ENCODE measurements at regions not wholly inside any gene's neighbourhood (a gene's known extent, or its start where the extent isn't known, plus 50 kb on each side); places are given as distances from the start of the nearest gene placed in this dataset.
"Not testable (repeated sequence)": the region's sequence is repeated elsewhere in the genome, so short reads cannot be mapped to it uniquely, and the experiment has no call there.

DNA sequence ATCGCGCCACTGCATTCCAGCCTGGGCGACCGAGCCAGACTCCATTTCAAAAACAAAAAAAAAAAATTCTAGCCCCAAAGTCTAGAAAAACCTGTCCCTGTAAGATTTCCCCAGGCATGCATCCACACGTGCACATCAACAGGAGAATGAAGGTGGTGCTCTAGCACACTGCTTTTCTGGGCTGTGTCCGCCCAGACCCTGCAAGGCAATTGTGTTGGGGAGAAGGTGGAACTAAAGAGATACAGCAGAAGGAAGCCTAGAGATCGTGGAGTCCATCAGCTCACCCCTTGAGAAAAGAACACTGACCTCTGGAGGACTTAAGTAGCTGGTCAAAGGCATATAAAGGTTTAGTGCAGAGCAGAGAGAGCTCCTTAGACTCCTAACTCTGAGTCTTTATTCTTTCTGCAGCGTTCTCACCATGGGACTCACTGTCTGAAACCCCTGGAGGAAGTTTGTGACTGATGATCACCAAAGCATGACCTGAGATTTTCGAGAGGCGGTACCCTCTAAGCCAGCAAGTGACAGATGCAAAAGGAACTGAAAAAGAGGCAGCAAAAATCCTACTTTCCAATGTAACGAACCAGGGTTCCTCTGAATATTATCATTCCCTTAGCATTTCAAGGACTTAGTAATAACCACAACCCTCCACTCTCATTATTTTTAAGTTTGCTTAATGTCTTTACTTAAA lies 179.8 kb downstream of the MEX3B start:
- FAIRE-seq: no peak

DNA sequence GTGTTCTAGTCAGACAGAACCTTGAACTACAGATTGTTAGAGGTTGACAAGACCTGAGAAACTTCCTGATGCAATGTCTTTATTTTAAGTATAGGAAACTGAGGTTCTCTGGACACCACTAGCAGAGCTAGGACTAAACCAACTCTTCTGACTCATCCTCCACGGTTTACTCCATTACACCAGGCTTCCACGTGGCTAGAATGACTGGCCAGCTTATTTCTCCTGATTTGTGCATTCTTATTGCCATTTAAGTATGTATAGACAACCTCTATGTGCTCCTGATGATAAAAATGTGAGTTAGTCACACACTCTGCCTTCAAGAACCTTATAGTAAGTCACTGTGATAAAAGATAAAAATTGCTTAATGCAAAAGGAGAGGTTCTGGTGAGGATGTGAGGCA lies 182.7 kb downstream of the MEX3B start:
- no peak for FAIRE-seq

DNA sequence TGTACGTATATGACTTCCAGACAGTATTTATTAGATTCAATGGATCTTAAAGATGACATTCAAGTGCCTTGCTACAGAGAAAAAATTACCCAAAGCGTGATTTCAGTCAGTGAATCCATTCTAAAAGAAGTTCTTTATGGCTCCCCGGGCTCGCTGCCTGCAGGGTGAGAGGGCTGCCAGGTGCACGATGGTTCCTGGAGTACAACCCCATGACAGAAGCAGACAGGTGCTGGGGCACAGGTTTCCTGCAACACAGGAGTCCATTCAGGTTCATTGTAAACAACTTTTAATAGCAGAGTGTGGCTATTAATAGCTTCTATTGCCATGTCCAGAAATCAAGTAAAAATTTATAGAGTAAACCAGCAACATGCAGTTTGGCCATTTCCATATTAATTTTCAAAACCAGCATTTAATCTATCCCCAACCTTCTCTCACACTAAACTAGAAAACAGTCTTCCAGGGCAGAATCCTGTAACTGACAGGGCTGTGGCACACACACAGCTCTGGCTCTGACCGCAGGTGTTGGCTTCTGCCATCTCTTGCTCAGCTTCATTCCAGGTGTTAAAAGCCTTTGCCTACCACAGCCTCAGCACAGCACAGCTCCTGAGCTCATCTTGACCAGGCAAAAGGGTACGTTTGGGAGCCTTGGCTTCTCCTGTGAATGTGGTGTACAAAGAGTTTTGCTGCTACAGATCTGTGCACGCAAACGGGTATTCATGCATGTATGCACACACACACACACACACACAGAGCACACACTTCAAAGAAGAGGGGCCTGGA lies 185.9 kb downstream of the MEX3B start:
- FAIRE-seq: no peak

DNA sequence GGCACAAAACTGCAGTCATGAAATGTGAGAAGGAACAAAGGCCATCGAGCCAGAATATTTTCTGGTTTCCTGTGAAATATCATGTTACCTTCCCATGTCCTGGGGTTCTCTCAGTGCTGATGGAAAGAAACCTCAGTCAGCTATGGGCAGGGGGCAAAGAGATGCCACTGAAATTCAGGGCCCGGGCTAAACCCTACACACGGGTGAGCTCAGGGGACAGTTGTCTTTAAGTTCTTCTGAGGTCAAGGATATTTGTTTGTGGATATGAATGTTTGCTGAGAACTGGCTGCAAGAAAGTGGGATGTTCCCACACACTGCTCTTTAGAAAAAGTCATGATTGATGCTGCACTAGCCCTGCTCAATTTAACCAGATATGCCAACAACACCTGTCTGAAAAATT lies 187.2 kb downstream of the MEX3B start:
- FAIRE-seq: no peak

DNA sequence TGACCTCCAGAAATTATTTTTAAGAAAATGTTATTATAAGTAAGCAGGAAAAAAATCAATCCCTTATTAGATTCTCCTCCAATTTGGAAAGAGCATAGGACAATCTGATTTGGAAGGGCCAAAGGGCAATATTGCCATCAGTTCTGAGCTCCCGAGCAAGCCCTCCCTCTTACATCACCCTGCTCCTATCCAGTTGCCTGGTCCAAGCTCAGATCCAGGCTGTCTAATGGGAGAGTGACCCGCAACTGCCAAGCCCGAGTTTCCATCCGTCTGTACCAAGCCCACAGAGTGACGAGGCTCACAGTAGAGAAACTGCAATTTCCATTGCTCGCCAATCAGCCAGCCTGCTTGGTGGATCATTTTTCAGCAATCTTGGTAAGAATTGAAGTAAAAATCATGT lies 187.7 kb downstream of the MEX3B start:
- no peak for FAIRE-seq

DNA sequence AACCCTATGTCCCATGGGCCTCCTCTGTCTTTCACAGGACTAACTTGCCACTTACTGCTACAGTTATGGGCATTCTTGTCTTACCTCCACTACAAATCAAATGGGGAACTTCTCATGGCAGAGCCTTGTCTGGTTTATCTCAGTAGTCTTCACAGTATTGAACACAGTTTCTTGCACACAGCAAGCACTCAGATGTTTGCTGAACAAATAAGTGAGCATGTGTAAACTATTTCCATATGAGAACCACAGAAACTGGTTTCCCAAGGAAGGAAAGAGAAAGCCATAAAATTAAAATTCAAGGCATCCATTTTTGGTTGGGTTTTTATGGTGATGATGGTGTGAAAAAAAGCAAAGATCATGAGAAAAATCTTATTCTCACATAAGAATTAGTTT lies 189.2 kb downstream of the MEX3B start:
- FAIRE-seq: no peak

DNA sequence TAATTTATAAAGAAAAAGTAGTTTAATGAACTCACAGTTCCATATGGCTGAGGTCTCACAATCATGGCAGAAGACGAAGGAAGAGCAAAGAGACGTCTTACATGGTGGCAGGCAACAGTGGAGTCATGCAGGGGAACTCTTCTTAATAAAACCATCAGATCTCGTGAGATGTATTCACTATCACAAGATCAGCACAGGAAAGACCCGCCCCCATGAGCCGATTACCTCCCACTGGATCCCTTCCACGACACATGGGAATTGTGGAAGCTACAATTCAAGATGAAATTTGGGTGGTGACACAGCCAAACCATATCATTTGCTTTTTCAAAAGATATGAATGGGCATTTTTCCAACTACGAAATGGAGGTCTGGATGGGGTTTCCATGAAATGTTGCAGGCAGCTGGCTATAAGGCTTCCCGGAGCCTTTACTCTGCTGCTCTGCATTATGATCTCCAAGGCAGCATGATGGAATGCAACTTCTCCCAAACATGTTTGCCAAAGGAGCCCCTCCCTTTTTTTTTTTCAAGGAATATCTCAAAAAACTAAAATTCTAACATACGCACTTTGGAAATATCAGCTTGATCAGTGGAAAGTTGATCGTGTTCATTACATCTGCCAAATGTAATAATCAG lies 189.7 kb downstream of the MEX3B start:
- FAIRE-seq: no peak

DNA sequence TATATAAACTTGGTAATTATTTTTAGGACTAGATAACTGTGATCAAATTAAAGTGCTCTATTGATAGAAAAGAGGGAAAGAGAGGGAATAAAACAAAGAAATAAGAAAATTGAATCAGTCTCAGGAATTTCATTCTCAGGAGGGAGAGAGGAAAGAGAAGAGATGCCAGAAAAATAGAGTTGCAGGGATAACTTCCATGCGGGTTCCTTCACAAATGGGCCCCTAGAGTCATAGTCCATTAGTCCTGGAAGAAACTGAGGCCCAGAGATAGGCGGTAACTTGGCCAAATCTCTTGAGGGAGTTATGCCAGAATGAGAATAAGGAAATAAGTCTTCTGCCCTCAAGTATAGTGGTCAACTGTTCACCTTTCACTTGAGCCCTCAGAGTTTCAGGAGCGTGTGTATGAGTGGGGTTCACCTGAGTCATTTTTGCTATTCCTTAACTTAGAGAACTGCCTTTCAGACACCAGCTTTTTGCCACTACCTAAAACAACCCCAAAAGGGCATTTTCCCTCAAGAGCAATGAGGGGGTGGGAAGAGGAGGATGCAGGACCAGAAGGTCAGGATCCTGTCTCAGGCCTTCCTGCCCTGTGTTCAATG lies 192.6 kb downstream of the MEX3B start:
- no peak for FAIRE-seq

DNA sequence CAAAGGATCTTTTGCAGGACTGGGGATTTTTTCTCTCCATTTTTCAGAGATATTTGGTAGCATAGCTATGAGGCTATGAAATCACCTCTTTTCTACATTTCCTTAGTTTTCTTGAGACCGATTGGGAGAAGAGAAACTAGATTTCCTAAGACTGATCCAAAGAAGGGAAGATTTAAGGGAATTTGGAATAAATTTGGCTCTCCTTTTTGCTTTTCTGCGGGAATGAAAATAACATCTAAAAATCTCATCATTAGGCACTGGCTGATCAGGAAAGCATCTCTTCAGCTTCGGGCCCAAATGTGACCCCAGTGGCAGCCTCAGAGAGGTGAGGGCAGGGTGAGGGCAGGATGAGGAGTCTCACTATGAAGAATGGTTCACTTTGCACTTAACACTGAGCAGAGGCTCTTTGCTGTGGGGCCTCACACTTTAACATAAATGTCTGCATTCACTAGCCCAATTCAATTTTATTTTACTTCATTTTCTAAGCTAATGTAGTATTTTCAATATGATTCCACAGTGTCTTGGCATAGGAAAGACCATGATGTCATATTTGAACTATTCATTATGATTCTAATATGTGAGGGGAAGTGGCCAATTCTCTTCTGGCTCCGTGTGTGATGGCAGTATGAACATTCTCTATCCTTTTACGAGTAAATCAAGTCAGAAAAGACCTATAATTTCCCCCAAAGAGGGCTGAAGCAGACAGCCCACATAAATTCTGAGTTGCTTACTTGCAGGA lies 193.2 kb downstream of the MEX3B start:
- FAIRE-seq: no peak

DNA sequence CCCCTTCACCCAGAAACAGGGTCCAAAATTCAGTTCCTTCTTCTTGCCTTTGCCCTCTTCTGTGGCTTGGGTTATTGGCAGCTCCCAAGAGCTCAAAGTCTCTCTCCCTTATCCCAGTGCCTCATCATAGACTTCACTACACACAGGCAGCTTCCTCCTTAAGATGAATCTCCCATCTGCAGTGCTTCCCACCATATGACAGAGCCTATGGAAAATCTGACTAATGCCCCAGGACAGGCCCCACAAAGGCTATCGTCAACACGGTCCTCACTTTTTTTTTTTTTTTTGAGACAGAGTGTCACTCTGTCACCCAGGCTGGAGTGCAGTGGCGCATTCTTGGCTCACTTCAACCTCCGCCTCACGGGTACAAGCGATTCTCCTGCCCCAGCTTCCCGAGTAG lies 194.1 kb downstream of the MEX3B start:
- no peak for FAIRE-seq

DNA sequence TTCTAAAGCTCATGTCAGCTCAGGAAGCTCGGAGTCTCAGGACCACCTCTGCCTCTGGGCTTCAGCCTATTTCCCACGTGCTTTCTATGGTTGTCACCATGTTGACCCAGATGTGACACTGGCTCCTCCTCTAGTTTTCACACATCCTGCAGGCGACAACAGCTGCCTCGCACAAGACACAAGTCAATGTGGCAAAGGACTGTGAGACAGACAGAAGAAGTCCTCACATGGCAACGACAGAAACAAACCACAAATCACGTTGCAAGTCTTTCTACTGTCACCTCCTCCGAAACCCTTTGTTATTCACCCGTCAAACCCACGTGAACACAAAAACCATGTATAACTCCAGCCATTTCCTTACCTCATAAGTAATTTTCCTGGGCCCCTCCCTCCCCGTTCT lies 194.5 kb downstream of the MEX3B start:
- FAIRE-seq: no peak

DNA sequence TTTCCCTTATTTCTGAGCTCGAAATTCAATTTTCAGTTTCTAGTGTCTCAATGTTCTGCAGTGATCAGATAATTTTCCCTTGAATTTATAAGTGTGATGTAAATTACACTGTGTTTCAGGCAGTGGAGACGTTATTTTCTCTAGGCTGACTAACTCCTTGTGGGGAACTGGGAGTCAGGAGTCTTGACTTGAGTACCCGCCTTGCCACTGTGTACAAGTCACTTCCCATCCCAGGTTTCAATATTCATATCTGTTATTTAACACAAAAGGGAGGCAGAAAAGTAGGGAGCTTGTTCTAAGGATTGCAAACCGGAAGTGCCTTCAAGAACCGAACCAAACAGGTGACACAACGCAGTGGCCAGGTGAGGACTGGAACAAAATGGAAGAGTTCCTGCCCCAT lies 196.5 kb downstream of the MEX3B start:
- no peak for FAIRE-seq

DNA sequence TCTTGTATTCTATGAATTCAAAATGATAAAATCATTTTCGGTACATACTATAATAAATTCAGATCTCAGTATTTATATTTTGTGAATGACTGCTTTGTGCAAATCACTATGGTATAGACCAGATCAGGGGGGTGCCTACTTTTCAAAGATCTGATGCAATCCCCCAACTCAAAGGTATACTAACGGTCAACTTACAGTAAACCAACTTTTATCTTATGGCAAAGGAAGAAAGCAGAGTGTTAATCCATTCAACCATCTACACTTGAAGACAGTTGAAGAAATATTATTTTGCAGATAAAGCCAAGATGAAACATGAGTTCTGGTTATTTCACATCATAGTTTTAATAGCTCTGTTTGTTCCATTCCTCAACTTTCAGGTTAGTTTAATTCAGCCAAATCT lies 197.1 kb downstream of the MEX3B start:
- no peak for FAIRE-seq

DNA sequence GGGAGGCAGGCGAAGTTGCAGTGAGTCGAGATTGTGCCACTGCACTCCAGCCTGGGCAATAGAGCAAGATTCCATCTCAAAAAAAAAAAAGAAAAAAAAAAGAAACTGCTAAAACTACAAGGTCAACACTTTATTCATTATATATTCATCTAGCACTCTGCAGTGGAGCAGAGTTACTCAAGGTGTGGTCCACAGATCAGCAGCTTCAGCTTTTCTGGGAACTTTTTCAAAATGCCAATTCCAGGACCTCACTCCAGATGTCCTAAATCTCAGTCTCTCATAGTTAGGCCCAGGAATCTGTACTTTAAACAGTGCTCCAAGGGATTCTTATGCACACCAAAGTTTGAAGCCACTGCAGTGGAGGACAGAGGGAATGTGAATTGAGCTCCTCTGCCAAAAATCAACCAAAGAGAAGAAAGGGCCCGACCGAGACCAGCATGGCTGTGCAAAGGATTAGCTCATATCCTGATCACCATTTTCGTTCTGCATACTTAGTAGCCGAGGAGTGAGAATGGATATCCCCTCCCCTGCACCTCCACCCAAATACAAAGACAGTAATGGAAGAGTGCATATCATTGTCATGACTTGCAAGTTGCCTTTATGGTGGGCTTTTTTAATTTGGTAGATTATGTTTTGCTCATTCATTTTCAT lies 201.9 kb downstream of the MEX3B start:
- FAIRE-seq: no peak

DNA sequence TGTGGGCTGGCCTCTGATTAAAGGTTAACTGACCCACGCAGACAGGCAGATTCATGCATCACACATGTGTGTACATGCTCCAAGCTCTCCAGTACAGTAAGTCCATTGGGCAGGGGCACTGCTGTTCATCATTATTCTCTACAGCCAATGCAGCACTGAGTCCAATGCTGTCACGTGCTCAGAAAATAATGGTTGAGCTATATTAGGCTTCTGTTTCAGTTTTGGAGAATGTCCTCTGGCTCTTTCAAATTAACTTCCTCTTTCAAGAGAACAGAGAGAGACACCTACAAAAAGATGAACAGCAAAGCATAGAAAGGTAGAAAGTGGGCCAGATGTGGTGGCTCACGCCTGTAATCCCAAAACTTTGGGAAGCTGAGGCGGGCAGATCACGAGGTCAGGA lies 202.6 kb downstream of the MEX3B start:
- FAIRE-seq: no peak

DNA sequence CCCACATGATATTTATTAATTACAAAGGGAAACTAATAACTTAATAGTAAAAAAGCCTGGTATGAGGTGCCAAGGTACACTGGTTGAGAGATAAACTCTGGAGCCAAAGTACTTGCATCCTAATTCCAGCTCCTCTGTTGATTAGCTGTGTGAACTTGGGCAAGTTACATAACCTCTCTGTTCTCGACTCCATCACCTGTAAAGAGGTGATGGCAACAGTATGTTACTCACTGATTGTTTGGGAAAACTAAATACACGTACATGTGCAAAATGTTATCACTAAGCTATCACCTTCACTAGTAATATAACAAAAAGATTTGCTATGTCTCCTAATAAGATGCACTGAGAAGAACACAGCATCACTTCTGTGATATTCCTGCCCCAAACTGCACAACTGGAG lies 206.4 kb downstream of the MEX3B start:
- no peak for FAIRE-seq

DNA sequence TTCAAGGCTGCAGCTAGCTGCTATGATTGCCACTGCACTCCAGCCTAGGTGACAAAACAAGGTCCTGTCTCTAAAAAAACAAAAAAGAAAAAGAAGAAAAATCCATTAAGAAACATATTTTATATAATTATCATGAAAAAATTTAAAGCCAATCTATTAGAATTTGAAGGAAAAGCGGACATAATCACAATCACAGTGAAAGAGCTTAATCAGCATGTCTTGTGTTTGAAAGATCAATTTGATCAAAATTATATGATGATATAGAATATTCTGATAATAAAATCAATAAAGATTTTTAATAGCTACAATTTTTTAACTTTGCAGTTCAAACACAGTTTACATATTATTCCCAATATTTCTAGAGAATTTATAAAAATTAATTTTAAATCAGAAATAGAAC lies 210.1 kb downstream of the MEX3B start:
- FAIRE-seq: peak; percentile 81

DNA sequence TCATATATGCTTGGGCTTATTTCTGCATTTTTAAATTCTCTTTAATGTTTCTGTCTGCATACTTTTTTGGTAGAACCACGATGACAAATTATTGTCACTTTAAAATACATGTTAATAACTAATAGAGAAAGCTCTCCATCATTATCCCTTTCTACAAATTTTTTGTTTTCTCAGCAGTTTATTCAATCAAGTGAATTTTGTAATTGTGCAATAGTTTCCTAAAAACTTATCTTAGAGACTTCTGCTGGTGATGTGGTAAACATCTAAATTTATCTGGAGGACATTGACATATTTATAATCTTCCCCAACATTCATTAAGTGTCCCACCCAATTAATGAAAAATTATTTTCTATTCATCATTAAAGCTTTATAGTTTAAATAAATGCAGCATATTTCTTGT lies 215.3 kb downstream of the MEX3B start:
- FAIRE-seq: no peak

DNA sequence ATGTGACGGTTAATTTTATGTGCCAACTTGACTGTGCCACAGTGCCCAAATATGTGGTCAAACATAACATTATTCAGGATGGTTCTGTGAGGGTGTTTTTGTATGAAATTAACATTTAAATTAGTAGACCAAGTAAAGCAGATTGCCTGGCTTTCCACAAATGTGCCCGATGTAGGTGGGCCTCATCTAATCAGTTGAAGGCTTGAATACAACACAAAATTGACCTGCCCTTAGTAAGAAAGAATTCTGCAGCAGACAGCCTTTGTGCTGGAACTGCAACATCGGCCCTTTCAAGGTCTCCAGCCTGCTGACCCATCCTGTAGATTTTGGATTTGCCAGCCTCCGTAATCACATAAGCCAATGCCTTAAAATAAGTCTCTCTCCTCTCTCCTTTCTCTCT lies 215.9 kb downstream of the MEX3B start:
- no peak for FAIRE-seq

DNA sequence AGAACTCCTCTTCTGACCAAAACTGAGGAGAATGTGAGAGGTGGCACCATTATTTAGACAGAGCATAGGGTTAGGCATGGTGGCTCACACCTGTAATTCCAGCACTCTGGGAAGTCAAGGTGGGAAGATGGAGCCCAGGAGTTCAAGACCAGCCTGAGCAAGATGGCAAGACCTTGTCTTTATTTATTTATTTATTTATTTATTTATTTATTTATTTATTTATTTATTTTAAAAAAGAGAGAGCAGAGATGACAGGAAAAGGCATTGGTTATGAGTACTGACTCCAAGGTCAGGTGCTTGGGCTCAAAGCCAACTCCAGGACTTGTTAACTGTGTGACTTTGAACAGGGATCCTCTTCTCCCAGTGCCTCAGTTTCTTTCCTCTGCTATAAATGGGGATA lies 217.7 kb downstream of the MEX3B start:
- no peak for FAIRE-seq

DNA sequence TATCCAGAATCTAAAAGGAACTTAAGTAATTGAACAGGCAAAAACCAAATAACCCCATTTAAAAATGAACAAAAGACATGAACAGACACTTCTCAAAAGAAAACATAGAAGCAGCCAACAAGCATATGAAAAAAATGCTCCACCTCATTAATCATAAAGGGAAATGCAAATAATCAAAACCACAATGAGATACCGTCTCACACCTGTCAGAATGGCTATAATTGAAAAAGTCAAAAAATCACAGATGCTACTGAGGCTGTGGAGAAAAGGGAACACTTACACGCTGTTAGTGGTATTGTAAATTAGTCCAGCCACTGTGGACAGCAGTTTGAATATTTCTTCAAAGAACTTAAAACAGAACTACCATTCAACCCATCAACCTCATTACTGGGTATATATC lies 220.7 kb downstream of the MEX3B start:
- FAIRE-seq: no peak

DNA sequence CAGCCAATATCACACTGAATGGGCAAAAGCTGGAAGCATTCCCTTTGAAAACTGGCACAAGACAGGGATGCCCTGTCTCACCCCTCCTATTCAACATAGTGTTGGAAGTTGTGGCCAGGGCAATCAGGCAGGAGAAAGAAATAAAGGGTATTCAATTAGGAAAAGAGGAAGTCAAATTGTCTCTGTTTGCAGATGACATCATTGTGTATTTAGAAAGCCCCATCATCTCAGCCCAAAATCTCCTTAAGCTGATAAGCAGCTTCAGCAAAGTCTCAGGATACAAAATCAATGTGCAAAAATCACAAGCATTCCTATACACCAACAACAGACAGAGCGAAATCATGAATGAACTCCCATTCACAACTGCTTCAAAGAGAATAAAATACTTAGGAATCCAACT lies 223.2 kb downstream of the MEX3B start:
- FAIRE-seq: not testable (repeated sequence)

Measured in endometrium (tissue), 2 donors.